HUDEP-2 (cell line): ENCODE measurements at regions not wholly inside any gene's neighbourhood (a gene's known extent, or its start where the extent isn't known, plus 50 kb on each side); places are given as distances from the start of the nearest gene placed in this dataset.
"Not testable (repeated sequence)": the region's sequence is repeated elsewhere in the genome, so short reads cannot be mapped to it uniquely, and the experiment has no call there.

Experiments
- DNase-seq, 76 experiments: peaks; one replicate each; lab custom pipeline; 2025; ENCODE audit not compliant: unreplicated experiment in 76 of 76; lab: John Stamatoyannopoulos, UW

DNA sequence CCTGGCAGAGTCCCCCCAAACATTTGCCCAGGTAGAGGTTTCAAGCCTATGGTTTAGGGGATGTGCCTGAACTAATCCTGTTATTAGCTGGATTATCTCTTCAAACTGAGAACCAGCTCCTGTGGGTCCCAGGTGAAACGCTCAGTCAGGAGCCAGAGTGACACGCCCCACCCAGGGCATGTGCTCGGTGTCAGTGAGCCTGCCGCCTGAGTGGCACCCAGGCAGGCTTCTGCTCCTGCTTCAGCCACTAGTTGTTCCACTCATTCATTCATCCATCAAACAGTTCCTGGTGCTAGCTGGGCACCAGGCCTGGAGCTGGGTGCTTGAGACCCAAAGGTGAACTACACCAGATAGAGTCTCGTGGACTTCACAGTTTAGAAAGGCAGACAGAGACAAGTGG, 129.4 kb upstream of the PITX1 start:
- no peak for DNase-seq

DNA sequence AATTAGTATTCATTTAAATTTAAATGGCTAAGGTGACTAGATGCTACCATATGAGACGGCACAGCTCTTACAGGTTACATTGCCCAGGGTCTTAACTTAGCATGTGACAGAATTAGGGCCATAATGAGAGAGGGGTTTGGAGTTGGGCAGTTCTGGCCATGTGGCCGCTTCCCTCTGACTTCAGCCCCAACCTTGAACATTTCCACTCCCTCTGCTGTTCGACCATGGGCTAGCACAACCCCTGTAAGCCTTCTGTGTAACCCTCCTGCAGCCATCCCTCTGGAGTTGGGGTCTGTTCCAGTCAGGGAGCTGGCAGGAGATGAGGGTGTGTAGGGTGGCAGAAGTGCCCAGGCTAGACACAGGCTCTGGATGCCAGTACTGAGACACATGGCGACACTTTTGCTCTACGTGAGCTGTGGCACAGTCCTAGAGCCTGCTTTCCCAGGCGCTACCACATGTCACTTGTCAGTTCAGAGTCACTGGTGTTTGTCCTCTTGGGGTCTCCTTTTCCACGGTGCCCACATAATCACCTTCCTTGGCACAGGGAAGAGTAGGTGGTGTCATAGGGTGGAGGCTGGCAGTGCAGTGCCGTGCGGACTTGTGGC, 128.7 kb upstream of the PITX1 start:
- DNase-seq, result peak in 3 of 76 experiments; percentile 6 to 15 (median 13)

GRCh38 chr5:135161221-135161620, 127.2 kb upstream of the PITX1 start:
- DNase-seq, result no peak

GRCh38 chr5:135160036-135160675, 126.1 kb upstream of the PITX1 start:
- no peak for DNase-seq

- no peak for DNase-seq
Observed at GRCh38 chr5:135159626-135160025, 125.6 kb upstream of the PITX1 start.

DNA sequence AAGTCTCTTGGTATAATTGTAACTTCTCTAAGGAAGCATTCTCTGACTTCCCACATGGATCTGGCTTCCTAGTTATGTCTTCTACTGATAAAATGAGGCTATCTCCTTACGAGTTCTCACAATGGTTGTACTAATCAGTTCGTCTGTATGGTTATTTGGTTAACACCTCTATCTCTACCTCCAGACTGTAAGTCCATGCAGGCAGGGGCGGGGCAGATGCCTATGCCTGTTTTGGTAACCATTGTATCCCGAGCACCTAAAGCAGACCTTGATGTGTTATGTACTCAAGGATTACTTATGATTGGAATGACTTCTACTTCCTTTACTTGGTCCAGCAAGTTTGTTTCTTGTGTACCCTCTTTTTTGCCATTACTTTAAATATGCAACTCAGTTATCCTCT, 125.0 kb upstream of the PITX1 start:
- peak in 4 of 76 experiments; percentile 6 to 30 (median 12) for DNase-seq

DNA sequence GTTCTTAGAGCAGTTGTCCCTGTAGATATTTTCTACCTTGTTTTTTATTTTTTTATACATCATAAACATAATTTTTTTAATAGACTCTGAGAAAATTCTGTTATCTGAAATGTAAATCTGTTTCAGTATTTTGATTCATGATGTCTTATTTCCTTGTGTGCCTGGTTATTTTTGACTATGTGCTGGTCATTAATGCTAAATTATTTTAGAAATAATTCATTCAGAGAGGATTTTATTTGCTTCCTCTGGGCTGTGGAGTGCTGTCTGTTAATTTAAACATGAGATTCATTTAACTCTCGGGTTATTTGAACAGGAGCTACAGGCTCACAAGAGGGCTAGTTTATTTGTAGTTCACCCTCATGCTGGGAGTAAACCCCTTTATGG, 124.3 kb upstream of the PITX1 start:
- DNase-seq, result no peak

DNA sequence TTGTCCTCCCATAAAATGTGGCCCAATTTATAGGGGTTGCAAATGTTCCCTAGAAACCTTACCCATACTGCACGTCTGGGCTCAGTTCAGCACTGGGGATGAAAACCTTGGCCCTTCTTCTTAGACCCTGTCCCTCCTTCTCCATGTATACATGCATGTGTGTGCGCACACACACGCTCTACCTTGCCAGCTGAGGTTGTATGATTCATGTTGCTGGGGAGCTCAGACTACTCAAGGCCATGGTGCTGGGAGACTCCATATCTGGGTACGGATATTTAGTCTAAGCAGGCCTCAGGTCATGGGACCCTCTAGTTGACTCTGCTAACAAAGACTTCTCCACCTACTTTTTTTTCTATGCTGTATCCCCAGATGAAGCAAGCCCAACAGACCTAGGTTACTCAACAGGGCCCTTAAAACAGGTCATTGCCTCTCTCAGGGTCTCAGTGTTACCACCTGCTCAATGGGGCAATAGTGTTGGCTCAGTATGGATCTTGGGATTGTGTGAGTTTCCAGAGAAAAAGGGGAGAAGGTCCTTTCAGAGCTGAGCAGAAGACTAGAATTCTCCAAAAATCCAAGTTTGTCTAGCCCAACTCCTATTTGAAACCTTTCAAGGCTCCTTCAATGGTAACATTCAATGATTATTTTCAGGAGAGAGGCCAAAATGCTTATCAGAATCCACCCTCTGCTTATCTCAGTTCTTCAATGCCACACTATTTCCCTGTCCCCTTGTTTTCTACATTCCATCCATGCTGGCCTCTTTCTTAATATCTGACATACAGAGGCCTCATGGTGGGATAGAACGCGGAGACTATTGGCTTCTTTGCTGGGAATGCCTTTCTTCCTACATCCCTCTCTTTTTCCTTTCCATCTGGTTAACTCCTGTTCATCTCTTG, 123.6 kb upstream of the PITX1 start:
- peak in 32 of 76 experiments; percentile 7 to 77 (median 40) for DNase-seq

DNA sequence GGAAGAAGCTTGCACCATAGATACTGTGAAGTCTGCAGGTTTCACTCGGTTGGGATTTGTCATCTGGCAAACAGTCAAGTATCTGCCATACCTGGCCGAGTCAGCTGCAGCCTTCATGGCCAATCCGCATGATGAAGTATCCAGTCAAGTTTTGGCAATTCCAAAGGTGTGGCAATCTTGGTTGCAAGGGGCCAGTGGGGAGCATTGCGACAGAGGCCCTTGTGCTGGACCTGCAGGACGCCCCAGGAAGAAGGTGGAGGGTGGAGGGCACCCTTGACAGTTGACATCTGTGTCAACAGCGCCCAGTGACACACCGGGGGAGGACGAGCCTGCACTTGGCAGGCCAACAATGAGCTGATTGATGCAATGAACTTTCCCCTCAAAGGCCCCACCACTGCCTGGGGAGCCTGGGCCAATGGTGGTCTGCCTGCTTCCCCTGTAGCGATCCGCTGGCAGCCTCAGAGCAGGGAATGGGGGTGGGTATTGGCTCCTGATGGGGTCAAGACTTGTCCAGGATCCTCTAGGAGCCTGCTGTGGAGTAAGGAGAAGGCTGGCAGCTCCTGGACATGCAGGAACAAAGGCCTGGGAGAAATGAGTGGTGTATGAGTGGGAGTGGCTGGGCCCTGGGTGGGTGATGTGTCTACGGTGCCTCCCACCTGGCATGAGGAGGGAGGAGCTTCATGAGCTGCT, 122.8 kb upstream of the PITX1 start:
- peak in 1 of 76 experiments; percentile 9 for DNase-seq

- DNase-seq, result no peak
Observed at GRCh38 chr5:135156337-135156714, 122.3 kb upstream of the PITX1 start.

DNA sequence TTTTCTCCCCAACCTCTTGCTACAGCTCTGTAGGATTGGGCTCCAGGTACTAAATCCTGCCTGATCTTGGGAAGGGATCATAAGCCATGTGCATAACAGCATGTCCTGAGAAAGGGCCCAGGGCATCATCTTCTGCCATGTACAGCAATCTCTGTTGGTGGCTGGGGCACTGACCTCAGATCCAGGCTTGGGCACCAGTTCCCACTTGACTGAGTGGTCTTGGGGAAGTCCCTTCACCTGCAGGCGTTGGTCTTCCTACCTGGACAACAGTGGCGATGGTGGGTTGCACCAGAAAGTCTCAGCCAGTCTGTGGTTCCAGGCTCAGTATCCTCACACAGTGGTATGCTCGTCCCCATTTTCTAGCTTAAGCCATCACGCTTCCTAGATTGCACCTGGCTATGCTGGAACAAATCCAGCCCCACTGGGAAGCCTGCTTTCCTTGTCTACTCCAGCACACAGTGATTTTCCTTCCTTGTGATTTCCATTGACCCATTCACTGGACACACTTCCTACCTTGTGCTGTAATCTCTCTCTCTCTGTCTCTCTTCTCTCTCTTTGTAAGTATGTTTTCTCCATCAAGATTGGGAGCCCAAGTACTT, 121.7 kb upstream of the PITX1 start:
- no peak for DNase-seq

- DNase-seq, result no peak
Observed at GRCh38 chr5:135154961-135155360, 120.9 kb upstream of the PITX1 start.

DNA sequence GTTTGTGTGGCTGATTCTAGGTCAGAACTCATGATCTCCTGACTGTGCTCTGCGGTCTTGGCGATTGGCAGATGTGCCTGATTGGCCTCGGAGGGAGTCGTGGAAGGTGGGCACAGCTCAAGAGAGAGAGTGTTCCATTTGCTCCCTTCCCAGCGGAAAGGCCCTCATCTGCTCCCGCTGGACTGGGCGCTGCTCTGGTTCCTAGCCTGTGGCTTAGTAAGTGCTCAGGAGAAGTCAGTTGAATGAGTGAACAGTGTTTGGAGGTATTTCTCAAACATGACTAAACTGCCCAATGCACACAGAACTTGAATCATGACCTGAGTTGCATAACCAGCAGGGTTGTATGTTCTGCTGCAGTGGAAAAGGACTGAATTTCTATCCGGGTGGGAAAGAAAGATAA, 120.2 kb upstream of the PITX1 start:
- no peak for DNase-seq

DNA sequence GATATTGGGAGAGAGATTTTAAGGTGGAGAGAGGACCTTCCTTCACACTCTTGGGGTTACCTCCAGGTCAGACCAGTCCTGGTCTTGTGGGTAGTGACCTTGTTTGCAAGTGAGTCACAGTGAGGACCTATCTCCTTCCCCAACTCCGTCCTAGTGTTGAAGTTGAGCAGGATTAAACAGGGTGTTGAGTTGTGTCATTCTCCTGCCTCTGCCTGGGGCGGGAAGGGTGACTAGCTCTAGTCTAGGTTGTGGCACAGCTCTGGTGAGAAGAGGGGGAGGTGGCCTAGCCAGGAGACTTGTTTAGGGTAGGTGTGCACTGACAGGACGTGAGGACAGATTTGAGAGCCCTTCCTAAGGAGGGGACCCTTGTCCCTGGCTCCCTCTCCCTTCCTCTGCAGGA, 119.6 kb upstream of the PITX1 start:
- no peak for DNase-seq

DNA sequence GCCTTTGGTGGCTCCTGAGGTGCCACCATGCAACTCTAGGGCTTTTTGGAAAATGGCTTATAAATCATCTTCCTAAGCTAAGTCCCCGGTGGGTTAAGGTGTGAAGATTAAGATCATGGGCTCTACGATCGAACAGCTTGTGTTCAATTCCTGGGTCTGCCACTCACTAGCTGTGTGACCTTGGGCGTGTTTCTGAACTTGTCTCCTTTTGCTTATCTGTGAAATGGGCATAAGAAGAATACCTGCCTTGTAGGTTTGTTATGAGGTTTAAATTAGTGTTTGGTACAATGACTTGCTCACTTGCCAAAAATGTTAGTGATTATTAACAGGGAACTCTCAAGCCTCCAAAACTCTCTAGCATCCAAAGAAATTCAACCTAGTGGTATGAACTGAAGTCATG, 119.2 kb upstream of the PITX1 start:
- no peak for DNase-seq

GRCh38 chr5:135151660-135152059, 117.6 kb upstream of the PITX1 start:
- DNase-seq, result not testable (repeated sequence)

- DNase-seq, result no peak
Observed at GRCh38 chr5:135151256-135151655, 117.2 kb upstream of the PITX1 start.

- no peak for DNase-seq
Observed at GRCh38 chr5:135150767-135151166, 116.7 kb upstream of the PITX1 start.

GRCh38 chr5:135149956-135150723, 116.1 kb upstream of the PITX1 start:
- no peak for DNase-seq
